ENCODE measurements at regions not wholly inside any gene's neighbourhood (a gene's known extent, or its start where the extent isn't known, plus 50 kb on each side); places are given as distances from the start of the nearest gene placed in this dataset.
"Not testable (repeated sequence)": the region's sequence is repeated elsewhere in the genome, so short reads cannot be mapped to it uniquely, and the experiment has no call there.

- Mint-ChIP-seq H3K27me3 (ENCODE audit: low read depth) (no peaks in the 10 kb centered on the region), H3K27ac (no peak overlapping the region), H3K36me3 (ENCODE audit: low read depth) (no peaks in the 10 kb centered on the region), H3K9me3 (ENCODE audit: insufficient read depth) (no peaks in the 10 kb centered on the region), H3K4me3 (no peak overlapping the region), H3K4me1 (ENCODE audit: low read depth) (no peaks in the 10 kb centered on the region)
- POLR2A ChIA-PET, result no interaction called here
- ATAC-seq, result no peak
- CTCF ChIA-PET, result no interaction called here
- no peak for DNase-seq
Measured at GRCh38 chr6:12348530-12349511, 58.7 kb downstream of the EDN1 start.

GRCh38 chr6:12350644-12351170 lies 60.5 kb downstream of the EDN1 start:
- H3K27me3 Mint-ChIP-seq (ENCODE audit: low read depth), result no peaks in the 10 kb centered on the region
- DNase-seq (no peak), ATAC-seq (no peak)
- H3K9me3 Mint-ChIP-seq (ENCODE audit: insufficient read depth), result no peaks in the 10 kb centered on the region
- H3K4me3 Mint-ChIP-seq, result no peak overlapping the region
- no peaks in the 10 kb centered on the region for H3K4me1 Mint-ChIP-seq (ENCODE audit: low read depth)
- no peak overlapping the region for H3K27ac Mint-ChIP-seq
- H3K36me3 Mint-ChIP-seq (ENCODE audit: low read depth), result no peaks in the 10 kb centered on the region
- ChIA-PET CTCF (no interaction called here), POLR2A (no interaction called here)

DNA sequence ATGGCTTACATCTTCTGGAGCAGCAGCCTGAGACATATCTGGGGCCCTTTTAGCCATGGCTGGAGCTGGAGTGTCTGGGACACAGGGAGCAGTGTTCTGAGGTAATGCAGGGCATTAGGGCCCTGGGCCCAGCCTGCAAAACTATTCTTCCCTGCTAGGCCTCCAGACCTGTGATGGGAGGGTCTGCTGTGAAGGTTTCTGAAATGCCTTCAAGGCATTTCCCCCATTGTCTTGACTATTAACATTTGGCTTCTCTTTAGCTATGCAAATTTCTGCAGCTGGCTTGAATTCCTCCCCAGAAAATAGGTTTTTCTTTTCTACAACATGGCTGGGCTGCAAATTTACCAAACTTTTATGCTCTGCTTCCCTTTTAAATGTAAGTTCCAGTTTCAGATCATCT lies 61.5 kb downstream of the EDN1 start:
- ChIA-PET POLR2A (no interaction called here), CTCF (no interaction called here)
- no peaks in the 10 kb centered on the region for H3K9me3 Mint-ChIP-seq (ENCODE audit: insufficient read depth)
- H3K27me3 Mint-ChIP-seq (ENCODE audit: low read depth), result no peaks in the 10 kb centered on the region
- no peak for DNase-seq
- no peak for ATAC-seq
- no peaks in the 10 kb centered on the region for H3K36me3 Mint-ChIP-seq (ENCODE audit: low read depth)
- no peaks in the 10 kb centered on the region for H3K4me1 Mint-ChIP-seq (ENCODE audit: low read depth)
- no peak overlapping the region for H3K4me3 Mint-ChIP-seq
- no peak overlapping the region for H3K27ac Mint-ChIP-seq

DNA sequence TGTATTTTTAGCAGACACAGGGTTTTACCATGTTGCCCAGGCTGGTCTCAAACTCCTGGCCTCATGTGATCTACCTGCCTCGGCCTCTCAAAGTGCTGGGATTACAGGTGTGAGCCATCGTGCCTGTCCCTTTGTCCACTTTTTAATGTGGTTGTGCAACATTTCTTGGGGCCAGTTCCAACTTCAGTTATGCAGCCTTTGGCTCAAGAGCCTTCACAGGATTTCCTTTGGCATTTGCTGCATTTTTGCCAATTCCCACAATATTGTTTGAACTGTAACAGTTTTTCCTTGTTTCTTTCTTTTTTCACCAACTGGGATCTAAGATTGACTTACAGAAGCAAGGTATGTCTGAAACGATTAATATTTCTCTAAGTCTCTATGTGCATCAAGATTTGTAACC lies 63.6 kb downstream of the EDN1 start:
- no peak for DNase-seq
- Mint-ChIP-seq H3K4me3 (no peak overlapping the region), H3K4me1 (ENCODE audit: low read depth) (no peaks in the 10 kb centered on the region), H3K9me3 (ENCODE audit: insufficient read depth) (no peaks in the 10 kb centered on the region), H3K27ac (no peak overlapping the region), H3K27me3 (ENCODE audit: low read depth) (no peaks in the 10 kb centered on the region), H3K36me3 (ENCODE audit: low read depth) (no peaks in the 10 kb centered on the region)
- CTCF ChIA-PET, result no interaction called here
- POLR2A ChIA-PET, result no interaction called here
- ATAC-seq, result no peak

DNA sequence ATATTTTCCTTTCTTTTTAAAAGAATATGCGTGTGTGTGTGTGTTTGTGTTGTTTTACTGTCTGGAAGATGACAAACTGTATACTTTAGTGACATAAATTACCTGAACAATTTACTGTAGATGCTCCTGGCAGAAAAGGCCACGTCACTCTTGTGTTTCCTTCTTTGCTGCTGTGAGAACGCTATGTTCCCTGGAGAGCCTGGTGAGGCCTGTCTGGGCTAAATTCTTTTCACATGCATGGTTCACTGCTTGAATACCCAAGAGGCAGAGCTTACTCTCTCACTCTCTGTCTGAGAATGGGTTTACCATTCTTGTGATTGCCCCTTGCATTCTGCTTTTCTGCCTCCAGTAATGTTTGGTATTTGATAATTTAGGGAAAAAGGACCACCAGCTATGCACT lies 64.3 kb downstream of the EDN1 start:
- Mint-ChIP-seq H3K36me3 (ENCODE audit: low read depth) (no peaks in the 10 kb centered on the region), H3K27ac (no peak overlapping the region), H3K27me3 (ENCODE audit: low read depth) (no peaks in the 10 kb centered on the region), H3K4me3 (no peak overlapping the region), H3K9me3 (ENCODE audit: insufficient read depth) (no peaks in the 10 kb centered on the region), H3K4me1 (ENCODE audit: low read depth) (no peaks in the 10 kb centered on the region)
- DNase-seq (no peak), ATAC-seq (no peak)
- ChIA-PET POLR2A (no interaction called here), CTCF (no interaction called here)

DNA sequence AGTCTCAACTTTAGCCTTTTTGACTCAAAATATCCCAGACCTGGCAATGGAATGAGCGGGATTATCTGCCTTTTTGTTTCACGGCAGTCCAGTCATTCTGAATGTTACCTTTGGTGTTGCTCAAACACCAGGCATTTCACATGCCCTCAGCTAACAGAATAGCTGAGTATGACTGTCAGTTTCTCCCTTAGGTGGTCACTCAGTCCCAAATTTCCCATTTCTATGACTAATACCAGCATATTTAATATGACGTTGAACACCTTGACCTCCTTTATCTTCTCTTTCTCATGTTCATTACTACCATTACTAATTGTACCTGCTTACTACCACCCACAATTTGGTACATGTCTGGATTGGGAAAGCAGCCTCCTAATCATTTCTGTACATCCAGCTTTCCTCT lies 65.2 kb downstream of the EDN1 start:
- Mint-ChIP-seq H3K27me3 (ENCODE audit: low read depth) (no peaks in the 10 kb centered on the region), H3K4me3 (no peak overlapping the region), H3K36me3 (ENCODE audit: low read depth) (no peaks in the 10 kb centered on the region), H3K9me3 (ENCODE audit: insufficient read depth) (no peaks in the 10 kb centered on the region), H3K4me1 (ENCODE audit: low read depth) (no peaks in the 10 kb centered on the region), H3K27ac (no peak overlapping the region)
- DNase-seq (no peak), ATAC-seq (no peak)
- ChIA-PET POLR2A (no interaction called here), CTCF (no interaction called here)

DNA sequence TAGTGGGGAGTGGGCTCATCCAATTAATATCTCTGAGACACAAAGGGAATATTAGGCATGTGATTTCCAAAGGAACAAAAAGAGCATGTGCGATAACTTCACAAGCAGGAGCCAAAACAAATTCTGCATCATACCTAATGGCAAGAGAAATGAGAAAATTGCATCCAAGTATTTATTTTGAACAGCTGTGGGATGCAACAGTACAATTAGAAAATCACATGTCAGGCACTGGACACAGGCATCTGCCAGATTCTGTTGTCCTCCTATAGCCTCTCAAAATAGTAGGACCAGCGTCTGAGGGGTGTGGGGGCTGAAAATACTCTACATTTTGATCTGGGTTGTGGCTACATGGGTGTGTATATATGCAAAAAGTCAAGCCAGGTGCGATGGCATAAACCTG lies 66.3 kb downstream of the EDN1 start:
- Mint-ChIP-seq H3K27ac (no peak overlapping the region), H3K4me1 (ENCODE audit: low read depth) (no peaks in the 10 kb centered on the region), H3K36me3 (ENCODE audit: low read depth) (no peaks in the 10 kb centered on the region), H3K4me3 (no peak overlapping the region), H3K9me3 (ENCODE audit: insufficient read depth) (no peaks in the 10 kb centered on the region), H3K27me3 (ENCODE audit: low read depth) (no peaks in the 10 kb centered on the region)
- CTCF ChIA-PET, result no interaction called here
- POLR2A ChIA-PET, result no interaction called here
- ATAC-seq, result no peak
- no peak for DNase-seq

GRCh38 chr6:12356983-12357972 lies 67.1 kb downstream of the EDN1 start:
- Mint-ChIP-seq H3K27me3 (ENCODE audit: low read depth) (no peaks in the 10 kb centered on the region), H3K36me3 (ENCODE audit: low read depth) (no peaks in the 10 kb centered on the region), H3K27ac (no peak overlapping the region), H3K9me3 (ENCODE audit: insufficient read depth) (no peaks in the 10 kb centered on the region), H3K4me3 (no peak overlapping the region), H3K4me1 (ENCODE audit: low read depth) (no peaks in the 10 kb centered on the region)
- DNase-seq, result no peak
- ATAC-seq, result no peak
- CTCF ChIA-PET, result no interaction called here
- POLR2A ChIA-PET, result no interaction called here

- CTCF ChIA-PET, result no interaction called here
- H3K9me3 Mint-ChIP-seq (ENCODE audit: insufficient read depth), result no peaks in the 10 kb centered on the region
- H3K4me3 Mint-ChIP-seq, result no peak overlapping the region
- no peaks in the 10 kb centered on the region for H3K4me1 Mint-ChIP-seq (ENCODE audit: low read depth)
- H3K27ac Mint-ChIP-seq, result no peak overlapping the region
- H3K36me3 Mint-ChIP-seq (ENCODE audit: low read depth), result no peaks in the 10 kb centered on the region
- no peak for ATAC-seq
- H3K27me3 Mint-ChIP-seq (ENCODE audit: low read depth), result no peaks in the 10 kb centered on the region
- DNase-seq, result no peak
- POLR2A ChIA-PET, result no interaction called here
Measured at GRCh38 chr6:12359036-12359435, 68.9 kb downstream of the EDN1 start.

- ATAC-seq (no peak), DNase-seq (no peak)
- CTCF ChIA-PET, result no interaction called here
- H3K27me3 Mint-ChIP-seq (ENCODE audit: low read depth), result no peaks in the 10 kb centered on the region
- H3K36me3 Mint-ChIP-seq (ENCODE audit: low read depth), result no peaks in the 10 kb centered on the region
- no peak overlapping the region for H3K4me3 Mint-ChIP-seq
- no peaks in the 10 kb centered on the region for H3K4me1 Mint-ChIP-seq (ENCODE audit: low read depth)
- H3K27ac Mint-ChIP-seq, result no peak overlapping the region
- POLR2A ChIA-PET, result no interaction called here
- H3K9me3 Mint-ChIP-seq (ENCODE audit: insufficient read depth), result no peaks in the 10 kb centered on the region
Measured at GRCh38 chr6:12361042-12361765, 71.0 kb downstream of the EDN1 start.

DNA sequence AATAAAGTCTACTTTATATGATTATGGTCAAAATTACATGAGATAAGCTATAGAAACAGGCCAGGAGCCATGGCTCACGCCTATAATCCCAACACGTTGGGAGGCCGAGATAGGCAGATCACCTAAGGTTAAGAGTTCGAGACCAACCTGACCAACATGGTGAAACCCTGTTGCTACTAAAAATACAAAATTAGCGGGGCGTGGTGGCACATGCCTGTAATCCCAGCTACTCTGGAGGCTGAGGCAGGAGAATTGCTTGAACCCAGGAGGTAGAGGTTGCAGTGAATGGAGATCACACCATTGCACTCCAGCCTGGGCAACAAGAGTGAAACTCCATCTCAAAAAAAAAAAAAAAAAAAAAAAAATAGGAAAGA lies 73.1 kb downstream of the EDN1 start:
- H3K9me3 Mint-ChIP-seq (ENCODE audit: insufficient read depth); H3K27ac Mint-ChIP-seq; H3K36me3 Mint-ChIP-seq (ENCODE audit: low read depth); H3K27me3 Mint-ChIP-seq (ENCODE audit: low read depth); H3K4me1 Mint-ChIP-seq (ENCODE audit: low read depth); DNase-seq; POLR2A ChIA-PET; CTCF ChIA-PET; ATAC-seq; H3K4me3 Mint-ChIP-seq: not testable (repeated sequence)
